ENCODE measurements at regions not wholly inside any gene's neighbourhood (a gene's known extent, or its start where the extent isn't known, plus 50 kb on each side); places are given as distances from the start of the nearest gene placed in this dataset.
"Not testable (repeated sequence)": the region's sequence is repeated elsewhere in the genome, so short reads cannot be mapped to it uniquely, and the experiment has no call there.

DNA sequence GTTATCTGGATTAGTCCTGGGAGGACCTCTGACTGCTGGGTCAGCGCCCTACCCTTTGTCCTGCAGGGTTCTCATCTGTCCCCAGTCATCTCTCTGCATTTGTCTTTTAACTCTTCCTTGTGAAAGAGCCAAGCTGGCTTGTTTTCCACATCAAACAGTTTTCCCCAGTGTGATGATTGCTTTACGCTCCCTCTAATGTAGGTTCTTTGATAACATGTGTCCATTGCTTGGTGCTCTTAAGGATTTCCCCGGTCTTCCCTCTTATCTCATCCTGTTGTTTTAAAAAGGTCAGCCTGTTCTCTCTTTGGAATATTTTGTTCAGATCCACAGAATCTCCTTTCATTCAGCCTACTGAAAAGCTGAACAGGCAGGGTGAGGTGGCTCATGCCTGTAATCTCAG, 792.1 kb upstream of the RAB6C start:
- DNase-seq, result no peak

DNA sequence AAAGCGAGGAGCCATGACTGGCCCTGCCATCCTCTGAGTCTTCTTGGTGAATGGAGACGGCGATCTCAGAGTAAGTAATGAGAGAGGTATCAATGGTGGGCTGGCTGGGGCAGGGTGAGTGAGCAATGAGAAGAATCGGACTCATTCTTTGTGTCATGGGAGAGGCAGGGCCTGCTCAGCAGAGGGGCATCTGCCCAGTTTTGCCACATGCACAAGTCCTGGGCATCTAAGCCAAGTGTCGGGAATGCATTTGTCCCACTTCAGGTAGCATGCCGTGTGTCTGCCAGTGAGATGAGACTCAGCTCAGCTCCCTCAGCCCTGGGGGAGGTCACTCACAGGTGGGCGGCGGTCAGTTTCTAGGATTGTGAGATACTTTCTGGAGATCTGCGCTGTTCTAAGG, 791.0 kb upstream of the RAB6C start:
- no peak for DNase-seq

DNA sequence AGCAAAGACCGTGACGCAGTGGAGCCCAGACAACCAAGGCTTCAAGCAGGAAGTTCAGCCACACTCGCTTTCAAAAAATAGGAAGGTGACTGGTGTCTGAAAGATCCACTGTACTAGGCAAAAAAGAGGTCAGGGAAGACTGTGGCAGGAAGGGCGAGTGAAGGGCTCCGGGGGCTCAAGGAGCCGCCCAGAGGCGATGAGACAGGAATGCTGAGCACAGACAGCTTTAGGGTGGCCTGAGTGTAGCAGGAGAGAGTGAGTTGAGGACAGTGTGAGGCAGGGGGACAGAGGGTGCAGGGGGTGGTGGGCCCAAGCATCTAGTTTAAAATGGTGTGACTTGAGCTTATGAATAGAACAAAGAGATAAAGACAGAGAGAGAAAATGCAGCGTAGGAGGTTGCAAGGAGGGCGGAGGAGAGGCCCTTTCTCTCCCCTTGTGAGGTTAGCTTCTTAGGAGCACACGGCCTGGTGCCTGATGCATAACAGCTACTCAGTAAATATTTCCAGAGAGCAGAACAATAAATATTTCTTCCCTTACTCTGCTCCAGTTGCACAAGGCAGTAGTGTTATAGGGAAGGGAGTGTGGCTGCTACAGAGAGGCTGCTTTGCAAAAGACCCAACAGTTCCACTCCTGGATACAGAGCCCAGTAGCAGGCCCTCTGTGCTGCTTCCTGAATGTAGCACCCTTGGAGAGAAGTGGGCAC, 789.7 kb upstream of the RAB6C start:
- no peak for DNase-seq

DNA sequence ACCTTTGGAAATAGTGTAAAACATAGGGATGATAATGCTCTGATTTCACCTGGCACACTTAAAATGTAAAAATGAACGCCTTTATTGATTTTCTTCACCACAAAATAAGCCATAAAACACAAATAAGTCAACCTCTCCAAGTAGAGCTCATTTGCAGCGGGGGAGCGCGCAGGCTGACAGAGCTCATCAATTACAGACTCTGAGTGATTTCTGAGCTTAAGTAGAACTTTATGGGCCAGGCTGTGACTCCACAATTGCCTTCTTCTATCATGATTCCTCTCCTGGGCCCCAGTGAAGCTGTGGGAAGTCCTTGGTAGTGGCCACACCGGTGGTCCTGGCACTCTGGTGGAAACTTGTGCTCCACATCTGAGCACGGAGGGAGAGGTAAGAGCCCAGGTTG, 789.0 kb upstream of the RAB6C start:
- DNase-seq, result peak; percentile 41

DNA sequence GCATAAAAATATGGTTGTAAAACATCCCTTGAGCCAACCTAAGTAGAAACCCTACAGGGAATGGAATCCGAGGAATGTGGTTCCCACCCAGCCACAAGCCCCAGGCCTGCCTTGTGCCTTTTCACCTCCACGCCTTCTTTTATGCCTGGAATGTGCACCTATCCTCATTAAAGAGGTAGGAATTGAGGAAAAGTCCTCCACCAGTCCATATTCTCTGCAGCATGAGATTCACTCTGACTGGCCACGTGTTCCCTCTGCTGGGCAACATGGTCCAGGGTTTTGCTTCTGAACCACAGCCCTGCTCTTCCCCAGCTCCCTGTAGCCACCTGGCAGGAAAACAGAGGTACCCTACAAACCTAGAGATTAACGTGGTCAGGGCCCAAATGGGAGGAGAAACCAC, 787.9 kb upstream of the RAB6C start:
- peak; percentile 12 for DNase-seq

DNA sequence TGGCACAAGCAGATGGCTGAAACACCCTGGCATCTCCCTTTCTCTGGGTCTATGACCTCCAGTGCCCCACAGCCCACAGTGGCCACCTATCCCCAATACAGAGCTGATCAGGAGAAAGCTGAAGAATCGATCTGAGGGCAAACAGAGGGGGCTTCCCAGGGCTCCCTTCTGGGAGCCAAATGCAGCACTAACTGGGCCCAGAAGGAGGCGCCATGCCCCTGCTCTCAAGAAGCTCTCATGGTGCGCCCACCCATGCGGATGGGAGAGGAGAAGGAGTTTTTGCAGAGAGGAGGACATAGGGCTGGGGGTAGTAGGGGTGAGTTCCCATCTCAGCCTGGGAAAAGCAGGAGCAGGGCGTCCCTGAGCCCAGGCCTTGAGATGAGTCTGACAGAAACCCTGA, 787.3 kb upstream of the RAB6C start:
- DNase-seq, result no peak

DNA sequence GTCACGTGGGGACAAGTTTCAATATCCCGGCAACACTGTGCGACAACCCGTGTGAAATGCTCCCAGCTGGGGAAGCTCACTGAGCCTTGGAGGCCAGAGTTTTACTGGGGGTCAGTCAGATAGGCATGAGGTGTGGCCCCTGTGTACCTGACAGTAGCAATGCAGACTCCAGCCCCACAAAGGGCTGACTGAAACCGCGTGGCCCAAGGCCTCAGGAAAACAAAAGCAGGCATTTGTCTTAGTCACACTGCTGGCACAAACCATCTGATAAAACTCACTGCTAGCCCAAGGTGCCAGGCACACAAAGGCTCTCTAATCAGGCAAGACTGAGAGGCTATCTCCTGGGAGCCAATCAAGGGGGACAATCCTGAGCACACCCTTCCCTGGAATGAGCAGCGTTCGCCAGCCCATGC, 786.6 kb upstream of the RAB6C start:
- DNase-seq, result no peak

DNA sequence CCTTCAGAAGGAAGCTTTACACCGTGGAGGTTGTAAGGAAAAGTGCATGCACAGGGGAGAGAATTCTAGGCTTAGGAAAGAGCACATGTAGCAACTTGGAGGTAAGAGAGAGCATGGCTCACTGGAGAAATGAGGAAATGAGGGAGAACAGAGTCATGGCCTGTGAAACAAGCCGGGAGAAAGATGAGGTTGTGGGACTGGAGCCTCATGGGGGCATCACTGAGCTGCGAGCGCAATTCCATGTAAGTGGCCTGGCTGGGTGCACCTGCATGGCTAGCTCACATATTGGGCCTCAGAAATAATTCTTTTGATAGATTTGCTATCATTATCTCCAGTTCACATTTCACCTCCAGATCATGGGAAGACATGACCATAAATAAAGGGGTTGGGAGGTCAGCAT, 785.5 kb upstream of the RAB6C start:
- DNase-seq, result no peak

DNA sequence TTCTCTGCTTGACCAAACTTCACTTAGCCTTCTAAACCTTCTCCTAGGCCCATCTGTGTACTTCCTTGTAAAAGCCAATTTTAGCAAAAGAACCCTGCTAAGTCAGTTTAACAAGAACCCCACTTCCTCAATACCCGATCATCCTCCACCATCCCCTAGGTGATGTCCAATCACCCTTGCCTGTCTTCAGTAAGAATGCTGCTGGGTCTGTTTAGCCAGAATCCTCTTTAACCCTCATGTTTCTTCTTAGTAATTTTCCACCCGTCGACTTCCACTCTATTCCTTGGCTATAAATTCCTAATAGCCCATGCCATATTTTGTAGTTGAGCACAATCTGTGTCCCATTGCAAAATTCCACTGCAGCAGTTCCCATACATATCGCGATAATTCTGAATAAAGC, 780.0 kb upstream of the RAB6C start:
- DNase-seq, result no peak

DNA sequence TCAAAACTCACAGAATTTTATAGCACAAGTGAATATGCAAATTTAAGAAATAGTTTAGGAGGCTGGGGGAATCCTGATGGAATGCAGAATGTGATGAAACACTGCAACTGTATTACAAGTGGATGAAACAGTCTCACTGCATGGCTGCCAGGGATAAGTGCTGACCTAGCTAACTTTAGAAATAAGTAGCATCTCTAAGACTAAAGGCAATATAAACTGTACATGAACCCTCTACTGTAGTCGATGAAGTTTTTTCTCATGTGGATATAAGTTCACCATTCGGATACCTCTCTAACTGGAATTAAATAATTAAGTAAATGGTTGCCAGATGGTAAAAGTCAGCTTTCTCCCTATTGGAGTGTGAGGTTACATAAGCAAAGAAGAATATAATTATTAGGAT, 777.8 kb upstream of the RAB6C start:
- no peak for DNase-seq

DNA sequence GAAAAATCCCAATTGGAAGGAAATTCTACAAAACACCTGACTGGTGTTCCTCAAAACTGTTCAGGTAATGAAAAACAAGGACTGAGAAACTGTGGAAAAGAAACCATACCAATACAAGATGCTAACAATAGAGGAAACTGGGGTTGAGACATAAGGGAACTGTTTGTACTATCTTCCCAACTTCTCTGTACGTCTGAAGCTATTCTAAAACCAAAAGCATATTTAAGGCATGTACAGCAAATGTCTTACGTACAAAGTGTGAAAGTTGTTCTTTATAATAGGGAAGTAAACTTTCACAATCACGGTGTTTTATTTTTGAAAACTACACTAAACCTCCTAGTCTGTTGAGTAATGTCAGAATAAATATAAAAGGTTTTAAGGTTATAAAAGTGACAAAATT, 776.1 kb upstream of the RAB6C start:
- DNase-seq, result no peak

DNA sequence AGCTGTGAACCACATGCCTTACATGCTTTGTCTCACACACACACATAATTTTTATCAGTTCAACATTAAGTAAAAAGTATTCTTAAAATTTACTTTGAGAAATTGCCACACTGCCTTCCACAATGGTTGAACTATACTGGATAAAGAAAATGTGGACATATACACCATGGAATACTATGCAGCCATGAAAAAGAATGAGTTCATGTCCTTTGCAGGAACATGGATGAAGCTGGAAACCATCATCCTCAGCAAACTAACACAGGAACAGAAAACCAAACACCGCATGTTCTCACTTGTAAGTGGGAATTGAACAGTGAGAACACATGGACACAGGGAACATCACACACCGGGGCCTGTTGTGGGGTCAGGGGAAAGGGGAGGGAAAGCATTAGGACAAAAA, 774.9 kb upstream of the RAB6C start:
- not testable (repeated sequence) for DNase-seq

DNA sequence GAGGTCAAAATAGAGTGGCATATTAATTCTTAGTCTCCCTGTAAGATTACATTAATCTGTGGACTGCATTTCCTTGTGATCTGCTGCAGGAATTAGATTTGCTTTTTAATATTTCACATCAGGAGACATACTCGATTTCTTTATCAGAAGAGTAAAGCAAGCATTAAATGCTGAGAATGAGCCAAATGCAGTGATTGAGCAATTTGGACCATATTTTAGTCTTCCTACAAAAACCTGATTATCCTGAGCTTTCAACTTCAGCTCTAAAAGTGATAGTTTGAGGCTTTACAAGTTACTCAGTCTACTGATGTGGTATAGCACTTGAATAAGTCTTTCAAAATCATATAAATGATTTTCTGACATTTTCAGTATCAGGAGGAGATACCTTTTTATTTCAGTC, 774.3 kb upstream of the RAB6C start:
- DNase-seq, result no peak

DNA sequence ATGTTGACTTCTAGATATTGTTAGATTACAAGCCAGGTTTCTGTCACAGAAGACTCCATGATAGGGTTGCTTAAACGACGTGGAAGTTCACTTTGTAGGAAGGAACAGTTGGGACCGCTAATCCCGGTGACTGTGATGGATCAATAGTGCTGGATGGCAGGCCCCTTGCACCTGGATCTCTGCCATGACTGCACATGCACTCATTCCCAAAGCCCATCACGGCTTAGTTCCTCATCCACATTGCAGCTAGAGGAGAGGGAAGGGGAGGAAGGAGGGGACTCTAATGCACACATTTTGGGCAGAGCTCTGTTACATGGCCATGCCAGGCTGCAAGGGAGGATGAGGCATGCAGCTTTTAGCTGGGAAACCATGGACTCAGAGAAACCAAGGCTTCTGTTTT, 773.7 kb upstream of the RAB6C start:
- DNase-seq, result no peak

DNA sequence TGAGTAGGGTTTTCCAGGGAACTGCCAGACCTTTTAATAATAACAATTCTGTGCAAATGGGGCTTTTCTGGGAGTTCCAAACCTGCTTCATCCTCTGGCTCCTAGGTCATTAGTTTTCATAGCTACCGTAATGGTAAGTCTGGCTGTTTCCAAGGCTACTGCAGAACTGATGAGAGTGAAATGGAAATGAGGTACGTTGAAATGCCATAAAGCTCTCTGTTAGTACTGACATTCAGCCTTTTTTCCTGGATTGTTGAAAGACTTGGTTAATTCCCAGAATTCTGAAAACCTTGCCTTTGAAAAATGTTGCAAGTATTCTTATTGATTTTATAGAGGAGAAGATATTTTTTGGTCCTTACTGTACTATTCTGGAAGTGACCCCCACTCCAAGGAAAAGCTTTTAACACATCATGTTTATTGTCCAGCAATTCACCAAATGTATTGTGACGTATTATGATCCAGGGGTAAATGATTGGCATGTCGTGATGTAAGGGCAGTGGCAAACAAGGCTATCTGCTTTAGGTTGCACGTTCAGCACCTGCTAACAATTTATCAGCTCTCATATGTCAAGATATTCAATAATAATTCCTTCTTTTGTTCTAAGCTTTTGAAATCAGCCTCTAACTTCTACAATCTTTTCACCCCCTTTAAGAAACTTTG, 767.0 kb upstream of the RAB6C start:
- DNase-seq, result no peak

DNA sequence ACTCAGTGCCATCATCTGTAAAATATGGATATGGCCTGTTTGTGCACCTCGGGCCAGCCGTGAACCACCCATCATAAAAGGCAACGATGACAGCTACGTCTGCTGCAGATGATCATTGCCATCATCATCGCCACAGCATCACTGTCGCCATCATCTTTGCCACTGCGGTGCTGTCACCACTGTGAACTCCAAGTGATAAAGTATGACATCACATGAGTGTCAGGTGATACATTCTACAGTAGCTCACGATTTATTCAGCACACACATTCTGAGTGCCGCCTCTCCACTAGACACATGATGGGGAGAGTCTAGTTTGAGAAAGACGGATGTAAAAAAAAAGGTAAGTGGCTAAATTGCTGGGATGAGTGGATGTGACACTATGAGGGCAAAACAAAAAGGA, 755.4 kb upstream of the RAB6C start:
- DNase-seq, result no peak

DNA sequence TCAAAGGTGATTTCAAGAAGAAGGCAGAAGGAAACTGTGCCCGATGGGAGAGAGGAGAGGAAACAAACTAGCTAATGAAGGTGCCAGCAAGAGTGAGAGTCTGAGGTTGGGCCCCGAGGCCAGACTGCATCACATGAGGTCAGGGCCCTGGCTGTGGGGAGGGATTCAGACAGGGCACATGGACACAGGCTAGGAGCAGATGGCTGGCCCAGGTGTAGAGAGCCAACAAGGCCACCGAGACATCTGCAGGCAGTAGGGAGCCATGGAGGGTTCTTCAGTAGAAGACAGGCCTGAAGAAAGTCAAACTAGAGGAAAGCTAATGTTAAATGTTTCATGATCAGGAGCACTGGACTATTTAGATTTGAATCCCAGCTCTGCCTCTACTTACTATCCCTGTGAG, 755.0 kb upstream of the RAB6C start:
- DNase-seq, result no peak

DNA sequence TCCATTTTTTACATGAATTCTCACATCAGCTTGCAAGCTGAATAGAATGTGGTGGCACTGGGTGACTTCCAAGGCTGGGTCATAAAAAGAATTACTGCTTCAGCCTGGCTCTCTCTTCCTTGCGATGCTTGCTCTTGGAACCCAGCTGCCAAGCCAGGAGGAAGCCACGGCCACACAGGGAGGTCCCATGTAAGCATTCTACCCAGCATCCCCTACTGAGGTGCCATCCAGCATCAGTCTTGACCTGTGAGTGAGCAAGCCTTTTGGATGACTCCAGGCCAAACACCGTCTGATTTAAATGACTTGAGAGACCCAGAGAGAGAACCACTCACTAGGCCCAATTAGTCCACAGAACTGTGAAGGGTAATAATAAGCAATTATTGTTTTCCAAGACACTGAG, 750.3 kb upstream of the RAB6C start:
- DNase-seq, result no peak

DNA sequence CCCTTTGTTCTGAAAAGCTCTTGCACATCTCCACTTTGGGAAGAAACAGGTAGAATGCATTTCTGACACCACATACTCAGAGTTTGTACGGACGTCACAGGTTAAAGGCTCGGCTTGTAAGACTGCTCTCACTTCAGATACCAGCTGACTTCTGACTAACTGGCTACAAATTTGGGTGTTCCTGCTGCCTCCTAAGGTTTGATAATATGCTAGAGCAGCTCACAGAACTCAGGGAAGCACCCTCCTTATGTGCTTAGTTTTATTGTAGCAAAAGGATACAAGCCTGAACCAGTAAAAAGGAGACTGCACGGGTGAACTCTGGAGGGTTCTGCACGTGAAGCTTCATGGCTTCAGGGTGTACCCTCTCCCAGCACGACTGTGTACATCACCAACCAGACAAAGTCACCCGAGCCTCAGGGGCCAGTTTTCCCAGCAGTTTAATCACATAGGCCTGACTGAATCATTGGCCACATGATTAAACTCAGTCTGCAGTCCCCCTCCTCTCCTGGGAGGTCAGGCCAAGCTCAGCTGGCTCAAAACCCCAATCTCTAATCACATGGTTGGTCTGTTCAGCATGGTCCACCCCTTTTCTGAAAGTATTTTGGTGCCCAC, 749.5 kb upstream of the RAB6C start:
- DNase-seq, result no peak

DNA sequence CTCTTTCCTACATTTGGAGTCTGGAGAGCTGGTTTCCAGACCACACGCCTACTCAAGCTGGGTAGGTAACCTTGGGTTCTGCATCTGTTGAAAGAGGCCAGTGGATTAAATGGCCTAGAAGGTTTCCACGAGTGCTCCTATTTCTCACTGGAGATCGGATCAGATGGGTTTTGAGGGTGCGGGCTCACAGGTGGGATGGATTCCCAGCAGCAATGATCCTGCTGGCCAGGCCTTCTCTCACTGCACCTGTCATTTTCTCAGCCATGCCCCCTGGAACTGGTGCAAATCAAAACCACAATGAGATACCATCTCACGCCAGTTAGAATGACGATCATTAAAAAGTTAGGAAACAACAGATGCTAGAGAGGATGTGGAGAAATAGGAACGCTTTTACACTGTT, 747.5 kb upstream of the RAB6C start:
- no peak for DNase-seq

DNA sequence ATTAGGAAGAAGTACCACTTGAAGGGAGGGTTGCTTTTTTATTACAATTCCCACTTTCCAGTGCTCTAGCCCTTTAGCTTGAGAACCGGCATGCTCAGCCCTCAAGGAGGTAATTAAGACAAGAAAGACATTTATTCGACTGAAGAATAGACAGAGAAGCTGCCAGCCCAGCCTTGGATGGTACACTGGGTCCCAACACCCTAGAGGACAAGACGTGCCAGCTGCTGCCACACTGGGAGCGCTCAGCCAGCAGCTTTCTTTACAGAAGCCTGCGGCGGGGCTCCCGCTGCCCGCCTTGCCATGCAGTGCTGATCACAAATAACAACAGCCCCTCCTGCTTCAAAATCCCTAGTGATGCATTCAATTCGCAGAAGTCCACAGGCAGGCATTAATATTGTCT, 746.3 kb upstream of the RAB6C start:
- no peak for DNase-seq

DNA sequence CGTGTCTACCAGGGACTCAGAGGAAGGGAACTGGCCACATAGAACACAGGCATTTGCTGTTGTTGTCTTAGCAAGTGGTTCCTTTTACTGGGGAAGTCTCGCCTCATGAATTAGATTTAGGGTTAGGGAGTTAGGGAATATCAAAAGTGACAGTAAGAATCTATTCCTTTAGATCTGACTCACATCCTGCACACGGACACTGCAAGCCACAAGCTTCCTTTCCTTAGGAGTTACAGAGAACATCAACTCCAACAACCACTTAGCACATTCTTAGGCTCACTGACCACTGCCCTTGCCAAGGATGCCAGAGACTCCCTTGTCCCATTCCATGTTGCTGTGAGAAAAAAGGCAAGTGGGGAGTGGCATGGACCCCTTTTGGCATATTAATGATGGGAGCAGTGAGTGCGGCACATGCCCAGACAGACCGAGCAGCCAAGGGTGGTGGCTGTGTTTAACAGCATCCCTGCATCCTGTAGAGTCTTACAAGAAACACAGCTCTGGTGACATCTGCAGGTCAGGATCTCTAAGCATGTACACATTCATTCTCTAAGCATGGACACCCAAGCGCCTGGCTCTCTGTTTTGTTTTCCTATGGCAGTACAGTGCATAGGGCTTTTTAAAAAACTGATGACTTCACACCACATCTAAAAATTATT, 745.6 kb upstream of the RAB6C start:
- no peak for DNase-seq

DNA sequence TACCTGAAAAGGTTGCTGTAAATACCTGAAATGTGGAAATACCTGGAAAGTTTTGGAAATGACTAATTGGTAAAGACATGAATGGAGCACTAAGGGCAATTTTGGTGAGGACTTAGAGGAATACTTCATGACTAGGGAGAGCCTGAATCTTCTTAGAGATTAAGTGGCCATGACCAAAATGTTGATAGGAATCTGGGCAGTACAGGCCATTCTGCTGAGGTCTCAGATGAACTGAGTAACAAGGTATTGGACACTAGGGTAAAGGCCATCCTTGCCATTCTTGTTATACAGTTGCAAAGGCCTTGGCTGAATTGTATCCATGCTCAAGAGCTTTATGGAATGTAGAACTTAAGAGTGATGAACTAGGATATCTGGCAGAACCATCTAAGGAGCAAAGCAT, 742.9 kb upstream of the RAB6C start:
- DNase-seq, result no peak
